HepG2 (cell line): ENCODE measurements at regions not wholly inside any gene's neighbourhood (a gene's known extent, or its start where the extent isn't known, plus 50 kb on each side); places are given as distances from the start of the nearest gene placed in this dataset.
"Not testable (repeated sequence)": the region's sequence is repeated elsewhere in the genome, so short reads cannot be mapped to it uniquely, and the experiment has no call there.

Experiments used
- CTCF ChIP-seq: sonication (generic); formaldehyde crosslinking; IDR thresholded peaks from 2 replicates; pipeline ENCODE4 v1.5.0; 2020; ENCODE audit warnings: mild to moderate bottlenecking, missing genetic modification reagents, moderate library complexity
- EZH2 ChIP-seq: conservative IDR thresholded peaks from 2 replicates; pipeline ENCODE4 v1.6.1; 2012; ENCODE audit warnings: mild to moderate bottlenecking, low read depth, low read length, moderate library complexity
- KAT2B ChIP-seq: fragments of 150-350 bp; IDR thresholded peaks from 2 replicates; pipeline ENCODE4 v1.6.1; 2014; ENCODE audit warnings: low read depth, low read length, borderline replicate concordance
- KDM2A ChIP-seq: sonication (generic); formaldehyde crosslinking; IDR thresholded peaks from 2 replicates; pipeline ENCODE4 v1.4.0; 2020; ENCODE audit warnings: low read depth, missing genetic modification reagents, borderline replicate concordance
- PATZ1 ChIP-seq: sonication (generic); formaldehyde crosslinking; IDR thresholded peaks from 2 replicates; pipeline ENCODE4 v1.4.0; 2020; ENCODE audit warnings: missing genetic modification reagents
- SIN3B ChIP-seq: fragments of 150-350 bp; IDR thresholded peaks from 2 replicates; pipeline ENCODE4 v1.6.1; 2014; ENCODE audit warnings: low read length

GRCh38 chr4:114147619-114148208 lies 168.3 kb upstream of the ARSJ start:
- not testable (repeated sequence) for TF ChIP-seq PATZ1 (CRISPR knock-in tag); KAT2B; EZH2; CTCF (CRISPR knock-in tag); KDM2A; SIN3B
